ENCODE measurements at regions not wholly inside any gene's neighbourhood (a gene's known extent, or its start where the extent isn't known, plus 50 kb on each side); places are given as distances from the start of the nearest gene placed in this dataset.

DNA sequence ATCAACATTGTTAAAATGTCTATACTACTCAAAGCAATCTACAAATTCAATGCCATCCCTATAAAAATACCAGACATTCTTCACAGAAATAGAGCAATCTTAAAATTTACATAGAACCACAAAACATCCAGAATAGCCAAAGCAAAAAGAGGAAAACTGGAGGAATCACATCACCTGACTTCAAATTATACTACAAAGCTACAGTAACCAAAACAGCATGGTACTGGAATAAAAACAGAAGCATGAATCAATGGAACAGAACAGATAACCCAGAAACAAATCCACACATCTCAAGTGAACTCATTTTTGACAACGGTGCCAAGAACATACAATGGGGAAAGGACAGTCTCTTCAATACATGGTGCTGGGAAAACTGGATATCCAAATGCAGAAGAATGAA lies 87.3 kb upstream of the EGFR start:
- TF ChIP-seq SIN3A (IDR thresholded peaks at IDR 0.05; ENCODE audit: low read depth) (no peak), CTCF (IDR thresholded peaks at IDR 0.05 in 2 of 3, conservative IDR thresholded peaks at IDR 0.05 in 1 of 3; ENCODE audit: borderline replicate concordance in 1 of 3, insufficient read depth in 1 of 3, low read depth in 2 of 3, low read length in 2 of 3) (no peak), RAD21 (IDR thresholded peaks at IDR 0.05; ENCODE audit: low read depth) (no peak), SP1 (IDR thresholded peaks at IDR 0.05; ENCODE audit: low read depth) (no peak), MAX (IDR thresholded peaks at IDR 0.05) (no peak)
- TF ChIP-seq, protein P1, sequence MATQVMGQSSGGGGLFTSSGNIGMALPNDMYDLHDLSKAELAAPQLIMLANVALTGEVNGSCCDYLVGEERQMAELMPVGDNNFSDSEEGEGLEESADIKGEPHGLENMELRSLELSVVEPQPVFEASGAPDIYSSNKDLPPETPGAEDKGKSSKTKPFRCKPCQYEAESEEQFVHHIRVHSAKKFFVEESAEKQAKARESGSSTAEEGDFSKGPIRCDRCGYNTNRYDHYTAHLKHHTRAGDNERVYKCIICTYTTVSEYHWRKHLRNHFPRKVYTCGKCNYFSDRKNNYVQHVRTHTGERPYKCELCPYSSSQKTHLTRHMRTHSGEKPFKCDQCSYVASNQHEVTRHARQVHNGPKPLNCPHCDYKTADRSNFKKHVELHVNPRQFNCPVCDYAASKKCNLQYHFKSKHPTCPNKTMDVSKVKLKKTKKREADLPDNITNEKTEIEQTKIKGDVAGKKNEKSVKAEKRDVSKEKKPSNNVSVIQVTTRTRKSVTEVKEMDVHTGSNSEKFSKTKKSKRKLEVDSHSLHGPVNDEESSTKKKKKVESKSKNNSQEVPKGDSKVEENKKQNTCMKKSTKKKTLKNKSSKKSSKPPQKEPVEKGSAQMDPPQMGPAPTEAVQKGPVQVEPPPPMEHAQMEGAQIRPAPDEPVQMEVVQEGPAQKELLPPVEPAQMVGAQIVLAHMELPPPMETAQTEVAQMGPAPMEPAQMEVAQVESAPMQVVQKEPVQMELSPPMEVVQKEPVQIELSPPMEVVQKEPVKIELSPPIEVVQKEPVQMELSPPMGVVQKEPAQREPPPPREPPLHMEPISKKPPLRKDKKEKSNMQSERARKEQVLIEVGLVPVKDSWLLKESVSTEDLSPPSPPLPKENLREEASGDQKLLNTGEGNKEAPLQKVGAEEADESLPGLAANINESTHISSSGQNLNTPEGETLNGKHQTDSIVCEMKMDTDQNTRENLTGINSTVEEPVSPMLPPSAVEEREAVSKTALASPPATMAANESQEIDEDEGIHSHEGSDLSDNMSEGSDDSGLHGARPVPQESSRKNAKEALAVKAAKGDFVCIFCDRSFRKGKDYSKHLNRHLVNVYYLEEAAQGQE (IDR thresholded peaks at IDR 0.05; ENCODE audit: low read depth), result no peak
